ENCODE measurements at regions not wholly inside any gene's neighbourhood (a gene's known extent, or its start where the extent isn't known, plus 50 kb on each side); places are given as distances from the start of the nearest gene placed in this dataset.
"Not testable (repeated sequence)": the region's sequence is repeated elsewhere in the genome, so short reads cannot be mapped to it uniquely, and the experiment has no call there.

DNA sequence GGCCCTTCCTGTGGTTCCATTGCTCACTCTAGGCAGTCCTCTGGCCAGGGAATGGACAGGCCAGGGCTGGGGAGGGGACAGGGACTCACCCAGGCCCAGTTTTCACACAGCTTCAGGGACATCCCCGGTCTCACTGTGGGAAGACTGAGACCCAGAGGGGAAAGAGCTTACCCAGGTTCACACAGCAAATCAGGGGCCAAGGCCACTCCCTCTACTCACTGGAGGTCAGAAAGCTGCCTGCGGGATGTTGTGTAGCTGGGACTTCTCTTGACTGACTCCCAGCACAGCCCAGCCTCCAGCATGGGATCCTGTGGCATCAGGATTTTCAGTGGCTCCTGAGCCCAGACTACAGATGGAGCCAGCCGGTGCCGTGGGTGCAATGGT is 122.3 kb upstream of the AKAP13 start:
- TF ChIP-seq, protein P1, sequence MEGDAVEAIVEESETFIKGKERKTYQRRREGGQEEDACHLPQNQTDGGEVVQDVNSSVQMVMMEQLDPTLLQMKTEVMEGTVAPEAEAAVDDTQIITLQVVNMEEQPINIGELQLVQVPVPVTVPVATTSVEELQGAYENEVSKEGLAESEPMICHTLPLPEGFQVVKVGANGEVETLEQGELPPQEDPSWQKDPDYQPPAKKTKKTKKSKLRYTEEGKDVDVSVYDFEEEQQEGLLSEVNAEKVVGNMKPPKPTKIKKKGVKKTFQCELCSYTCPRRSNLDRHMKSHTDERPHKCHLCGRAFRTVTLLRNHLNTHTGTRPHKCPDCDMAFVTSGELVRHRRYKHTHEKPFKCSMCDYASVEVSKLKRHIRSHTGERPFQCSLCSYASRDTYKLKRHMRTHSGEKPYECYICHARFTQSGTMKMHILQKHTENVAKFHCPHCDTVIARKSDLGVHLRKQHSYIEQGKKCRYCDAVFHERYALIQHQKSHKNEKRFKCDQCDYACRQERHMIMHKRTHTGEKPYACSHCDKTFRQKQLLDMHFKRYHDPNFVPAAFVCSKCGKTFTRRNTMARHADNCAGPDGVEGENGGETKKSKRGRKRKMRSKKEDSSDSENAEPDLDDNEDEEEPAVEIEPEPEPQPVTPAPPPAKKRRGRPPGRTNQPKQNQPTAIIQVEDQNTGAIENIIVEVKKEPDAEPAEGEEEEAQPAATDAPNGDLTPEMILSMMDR (conservative IDR thresholded peaks at IDR 0.05), result not testable (repeated sequence)
- not testable (repeated sequence) for TF ChIP-seq ZFX (IDR thresholded peaks at IDR 0.05)

Data from C4-2B (cell line).